C4-2B (cell line): ENCODE measurements at regions not wholly inside any gene's neighbourhood (a gene's known extent, or its start where the extent isn't known, plus 50 kb on each side); places are given as distances from the start of the nearest gene placed in this dataset.

Experiments used
- H3K27ac ChIP-seq: fragments of 450-650 bp; 2 replicates; pipeline ENCODE4 v1.5.1; 2017
- CTCF ChIP-seq: fragments of 450-650 bp; conservative IDR thresholded peaks from 2 replicates; pipeline ENCODE4 v1.5.1; 2017; ENCODE audit warnings: mild to moderate bottlenecking
- ZFX ChIP-seq: fragments of 450-650 bp; IDR thresholded peaks from 2 replicates; pipeline ENCODE4 v1.6.1; 2017

GRCh38 chr5:89901983-89902382 lies 507.6 kb downstream of the CETN3 start:
- TF ChIP-seq ZFX (no peak), CTCF (no peak)
- no peak overlapping the region for H3K27ac ChIP-seq

GRCh38 chr5:89901346-89901745 lies 508.2 kb downstream of the CETN3 start:
- no peak overlapping the region for H3K27ac ChIP-seq
- TF ChIP-seq ZFX (no peak), CTCF (no peak)

- no peak overlapping the region for H3K27ac ChIP-seq
Measured at GRCh38 chr5:89900346-89900745, 509.2 kb downstream of the CETN3 start.

GRCh38 chr5:89899559-89899958 lies 510.0 kb downstream of the CETN3 start:
- no peak overlapping the region for H3K27ac ChIP-seq
- TF ChIP-seq CTCF (no peak), ZFX (no peak)

More at GRCh38 chr5:89900346-89900745, 509.2 kb downstream of the CETN3 start:
- no peak for TF ChIP-seq ZFX
- no peak for TF ChIP-seq CTCF

- TF ChIP-seq ZFX (no peak), CTCF (no peak)
- H3K27ac ChIP-seq: no peak overlapping the region
Measured at GRCh38 chr5:89893546-89893945, 516.0 kb downstream of the CETN3 start.

GRCh38 chr5:89885670-89886069 lies 523.9 kb downstream of the CETN3 start:
- no peak for TF ChIP-seq CTCF
- no peak for TF ChIP-seq ZFX
- no peak overlapping the region for H3K27ac ChIP-seq

- TF ChIP-seq ZFX: no peak
- TF ChIP-seq CTCF: no peak
Measured at GRCh38 chr5:89883967-89884366, 525.6 kb downstream of the CETN3 start.

More at GRCh38 chr5:89883967-89884366, 525.6 kb downstream of the CETN3 start:
- no peak overlapping the region for H3K27ac ChIP-seq
